ENCODE measurements at regions not wholly inside any gene's neighbourhood (a gene's known extent, or its start where the extent isn't known, plus 50 kb on each side); places are given as distances from the start of the nearest gene placed in this dataset.

- no peak for ATAC-seq
- H3K4me1 Mint-ChIP-seq (ENCODE audit: low read depth in 2 of 2): peaks cover 3 to 4% of the 10 kb centered on the region in 2 donors
- DNase-seq (ENCODE audit: low spot score): no peak
- no peaks in the 10 kb centered on the region for H3K9me3 Mint-ChIP-seq
- no peaks in the 10 kb centered on the region for H3K36me3 Mint-ChIP-seq
- H3K27me3 Mint-ChIP-seq: peaks cover 16 to 30% of the 10 kb centered on the region in 2 donors
- H3K27ac Mint-ChIP-seq: no peak overlapping the region
- no peak overlapping the region for H3K4me3 Mint-ChIP-seq
Measured at GRCh38 chr3:25338158-25338725, 89.8 kb upstream of the RARB start.

- Mint-ChIP-seq H3K27me3 (peaks cover 16 to 30% of the 10 kb centered on the region in 2 donors), H3K27ac (no peak overlapping the region), H3K4me3 (no peak overlapping the region), H3K36me3 (no peaks in the 10 kb centered on the region), H3K9me3 (no peaks in the 10 kb centered on the region), H3K4me1 (ENCODE audit: low read depth in 2 of 2) (peaks cover 3 to 4% of the 10 kb centered on the region in 2 donors)
- ATAC-seq (no peak), DNase-seq (ENCODE audit: low spot score) (no peak)
Measured at GRCh38 chr3:25339225-25339624, 88.8 kb upstream of the RARB start.

GRCh38 chr3:25344670-25345069 is 83.4 kb upstream of the RARB start:
- ATAC-seq: no peak

DNA sequence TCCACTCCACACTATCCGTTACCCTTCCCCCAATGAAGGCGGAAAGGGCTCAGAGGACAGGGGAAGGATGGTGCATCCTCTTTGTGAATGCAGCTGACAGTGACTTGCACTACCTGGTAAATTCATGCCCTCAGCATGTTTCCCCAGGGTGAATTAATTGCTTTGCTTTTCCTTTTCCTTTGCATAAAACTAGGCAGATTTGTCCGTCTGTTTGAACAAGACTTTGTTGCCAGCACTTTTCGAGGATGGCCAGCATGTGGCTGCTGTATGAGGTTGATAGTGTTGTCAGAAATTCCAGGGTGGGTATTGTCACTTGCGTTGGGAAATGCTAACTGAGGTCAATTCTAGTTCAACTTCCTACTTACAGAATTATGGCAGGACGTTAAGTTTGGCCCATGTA is 79.0 kb upstream of the RARB start:
- Mint-ChIP-seq H3K4me3 (no peak overlapping the region), H3K36me3 (no peaks in the 10 kb centered on the region), H3K27me3 (peaks cover 0 to 4% of the 10 kb centered on the region in 2 donors), H3K4me1 (ENCODE audit: low read depth in 2 of 2) (no peaks in the 10 kb centered on the region), H3K9me3 (no peaks in the 10 kb centered on the region), H3K27ac (no peak overlapping the region)
- no peak for ATAC-seq
- no peak for DNase-seq (ENCODE audit: low spot score)

More at GRCh38 chr3:25344670-25345069, 83.4 kb upstream of the RARB start:
- H3K27ac Mint-ChIP-seq: no peak overlapping the region
- no peak for DNase-seq (ENCODE audit: low spot score)
- no peaks in the 10 kb centered on the region for H3K36me3 Mint-ChIP-seq
- H3K4me1 Mint-ChIP-seq (ENCODE audit: low read depth in 2 of 2): peaks cover 3 to 4% of the 10 kb centered on the region in 2 donors
- peaks cover 10 to 12% of the 10 kb centered on the region in 2 donors for H3K27me3 Mint-ChIP-seq
- no peak overlapping the region for H3K4me3 Mint-ChIP-seq
- no peaks in the 10 kb centered on the region for H3K9me3 Mint-ChIP-seq

DNA sequence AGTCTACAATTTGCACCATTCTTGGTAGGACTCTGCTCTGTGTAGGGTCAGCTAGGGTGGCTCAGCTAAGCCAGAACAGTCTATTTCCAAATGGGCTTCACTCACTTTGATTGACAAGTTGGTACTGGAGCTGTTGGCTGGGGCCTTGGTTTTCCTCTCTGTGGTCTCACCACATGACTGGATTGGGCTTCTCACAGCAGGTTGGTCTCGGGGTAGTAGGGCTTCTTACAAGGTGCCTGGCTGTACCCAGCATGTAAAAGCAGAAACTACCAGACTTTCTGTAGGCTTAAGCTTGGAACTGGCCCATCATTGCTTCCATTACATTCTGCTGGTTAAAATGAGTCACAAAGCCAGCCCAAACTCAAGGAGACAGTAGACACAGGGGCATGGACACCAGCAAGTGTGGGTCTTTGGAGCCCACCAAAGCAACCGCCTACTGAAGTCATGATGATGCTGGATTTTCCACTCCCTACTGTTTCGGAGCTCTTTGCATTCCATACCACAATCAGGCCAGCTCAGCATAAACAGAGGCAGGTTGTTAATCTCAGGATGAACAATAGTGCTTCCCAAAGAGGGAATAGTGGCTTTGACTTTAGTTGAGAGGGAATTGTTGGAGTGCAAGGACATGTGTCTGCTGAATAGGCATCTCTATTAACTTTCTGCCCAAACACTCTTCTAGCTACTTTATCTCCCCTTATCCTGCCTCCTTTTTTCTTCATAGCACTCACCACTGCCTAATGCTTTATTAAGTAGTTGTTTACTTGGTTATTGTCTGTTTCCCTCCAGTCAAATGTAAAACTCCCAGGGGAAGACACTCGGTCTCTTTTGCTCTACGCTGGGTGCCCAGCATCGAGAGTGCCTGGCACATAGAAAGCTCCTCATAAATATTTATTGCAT is 78.0 kb upstream of the RARB start:
- ATAC-seq (peak in 1 of 2 donors; percentile 31), DNase-seq (ENCODE audit: low spot score) (no peak)
- H3K4me1 Mint-ChIP-seq (ENCODE audit: low read depth in 2 of 2): no peaks in the 10 kb centered on the region
- no peaks in the 10 kb centered on the region for H3K9me3 Mint-ChIP-seq
- no peaks in the 10 kb centered on the region for H3K36me3 Mint-ChIP-seq
- no peak overlapping the region for H3K4me3 Mint-ChIP-seq
- no peak overlapping the region for H3K27ac Mint-ChIP-seq
- peaks cover 0 to 10% of the 10 kb centered on the region in 2 donors for H3K27me3 Mint-ChIP-seq

DNA sequence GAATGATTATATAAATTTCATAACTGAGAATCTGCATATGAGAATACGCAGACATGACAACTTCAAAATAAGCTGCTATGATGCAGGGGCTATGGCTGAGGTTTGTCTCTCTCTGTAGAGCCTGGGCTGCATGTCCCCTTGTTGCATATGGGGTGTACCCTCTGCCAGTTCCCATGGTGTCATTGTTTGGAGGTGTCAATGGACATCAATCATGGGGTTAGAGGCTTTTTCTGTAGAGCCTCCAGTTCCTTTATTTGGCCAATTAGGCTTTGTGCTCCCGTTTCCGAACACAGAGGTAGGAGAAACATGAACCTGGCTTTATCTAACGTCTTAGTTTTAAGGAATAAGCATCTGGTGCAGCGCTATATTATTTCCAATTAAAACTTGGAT is 77.3 kb upstream of the RARB start:
- Mint-ChIP-seq H3K36me3 (no peaks in the 10 kb centered on the region), H3K4me3 (no peak overlapping the region), H3K27ac (no peak overlapping the region), H3K27me3 (peaks cover 0 to 11% of the 10 kb centered on the region in 2 donors), H3K4me1 (ENCODE audit: low read depth in 2 of 2) (no peaks in the 10 kb centered on the region), H3K9me3 (no peaks in the 10 kb centered on the region)
- ATAC-seq (no peak), DNase-seq (ENCODE audit: low spot score) (no peak)

GRCh38 chr3:25354071-25354470 is 74.0 kb upstream of the RARB start:
- Mint-ChIP-seq H3K4me3 (no peak overlapping the region), H3K27me3 (peaks cover under 1 to 8% of the 10 kb centered on the region in 2 donors), H3K4me1 (ENCODE audit: low read depth in 2 of 2) (no peaks in the 10 kb centered on the region), H3K27ac (no peak overlapping the region), H3K9me3 (peaks cover 5% of the 10 kb centered on the region), H3K36me3 (no peaks in the 10 kb centered on the region)
- DNase-seq (ENCODE audit: low spot score) (no peak), ATAC-seq (no peak)

DNA sequence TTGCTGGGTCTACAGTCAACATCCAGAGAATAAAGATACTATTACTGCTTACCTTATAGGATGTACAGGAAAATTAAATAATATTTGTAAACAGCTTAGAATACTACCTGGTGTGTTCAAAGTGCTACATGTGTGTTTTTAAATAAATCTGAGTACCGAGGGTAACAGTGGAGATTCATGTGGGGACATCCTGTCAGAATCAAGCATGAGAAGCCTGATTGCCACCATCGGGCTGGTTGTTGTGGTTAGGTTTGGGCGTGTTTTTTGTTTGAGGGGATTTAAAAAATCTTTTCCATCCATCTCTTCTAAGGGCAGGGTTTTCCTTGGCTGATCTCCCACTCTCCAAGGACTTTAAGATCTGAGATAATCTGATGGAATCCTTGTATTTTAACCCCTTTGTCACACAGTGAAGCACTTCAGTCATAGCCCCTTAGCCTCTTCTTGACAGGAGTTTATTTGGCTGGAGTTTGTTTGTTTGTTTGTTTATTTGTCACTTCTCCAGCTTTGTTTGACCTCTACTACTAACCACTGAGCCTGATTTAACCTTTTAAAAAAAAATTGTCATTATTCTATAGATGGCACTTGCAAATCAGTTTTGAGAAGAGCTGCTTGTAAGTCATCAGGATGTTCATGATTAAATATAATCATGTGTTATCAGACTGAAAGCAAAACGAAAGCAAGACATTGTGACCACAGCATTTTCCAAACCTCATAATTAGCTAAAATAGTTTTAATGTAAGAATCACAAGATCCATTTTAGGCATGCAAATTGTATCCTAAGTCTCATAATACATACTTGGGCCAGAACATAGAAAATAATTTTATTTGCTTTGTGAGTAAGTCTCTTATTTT is 72.8 kb upstream of the RARB start:
- Mint-ChIP-seq H3K27me3 (peaks cover 9 to 15% of the 10 kb centered on the region in 2 donors), H3K27ac (no peak overlapping the region), H3K36me3 (no peaks in the 10 kb centered on the region), H3K9me3 (peaks cover 13% of the 10 kb centered on the region), H3K4me1 (ENCODE audit: low read depth in 2 of 2) (no peaks in the 10 kb centered on the region), H3K4me3 (no peak overlapping the region)
- DNase-seq (ENCODE audit: low spot score) (no peak), ATAC-seq (no peak)

GRCh38 chr3:25355998-25356397 is 72.1 kb upstream of the RARB start:
- Mint-ChIP-seq H3K4me3 (no peak overlapping the region), H3K4me1 (ENCODE audit: low read depth in 2 of 2) (no peaks in the 10 kb centered on the region), H3K27ac (no peak overlapping the region), H3K9me3 (peaks cover 13% of the 10 kb centered on the region), H3K36me3 (no peaks in the 10 kb centered on the region), H3K27me3 (peaks cover 12 to 15% of the 10 kb centered on the region in 2 donors)
- no peak for ATAC-seq
- no peak for DNase-seq (ENCODE audit: low spot score)

DNA sequence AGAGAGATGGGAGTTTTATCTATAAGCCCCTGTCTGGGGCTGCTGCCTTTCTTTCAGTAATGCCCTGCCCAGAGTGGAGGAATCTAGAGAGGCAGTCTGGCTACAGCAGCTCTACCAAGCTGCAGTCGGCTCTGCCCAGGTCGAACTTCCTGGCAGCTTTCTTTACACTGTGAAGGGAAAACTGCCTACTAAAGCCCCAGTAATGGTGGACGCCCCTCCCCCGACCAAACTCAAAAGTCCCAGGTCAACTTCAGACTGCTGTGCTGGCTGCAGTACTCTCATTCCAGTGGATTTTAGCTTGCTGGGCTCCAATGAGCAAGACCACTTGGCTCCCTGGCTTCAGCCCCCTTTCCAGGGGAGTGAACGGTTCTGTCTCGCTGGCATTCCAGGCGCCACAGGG is 65.9 kb upstream of the RARB start:
- peaks cover 20 to 31% of the 10 kb centered on the region in 2 donors for H3K27me3 Mint-ChIP-seq
- no peak for ATAC-seq
- H3K36me3 Mint-ChIP-seq: no peaks in the 10 kb centered on the region
- peaks cover 13% of the 10 kb centered on the region for H3K9me3 Mint-ChIP-seq
- DNase-seq (ENCODE audit: low spot score): no peak
- no peak overlapping the region for H3K27ac Mint-ChIP-seq
- H3K4me3 Mint-ChIP-seq: no peak overlapping the region
- H3K4me1 Mint-ChIP-seq (ENCODE audit: low read depth in 2 of 2): no peaks in the 10 kb centered on the region

- no peak for ATAC-seq
Measured at GRCh38 chr3:25365636-25366035, 62.4 kb upstream of the RARB start.

DNA sequence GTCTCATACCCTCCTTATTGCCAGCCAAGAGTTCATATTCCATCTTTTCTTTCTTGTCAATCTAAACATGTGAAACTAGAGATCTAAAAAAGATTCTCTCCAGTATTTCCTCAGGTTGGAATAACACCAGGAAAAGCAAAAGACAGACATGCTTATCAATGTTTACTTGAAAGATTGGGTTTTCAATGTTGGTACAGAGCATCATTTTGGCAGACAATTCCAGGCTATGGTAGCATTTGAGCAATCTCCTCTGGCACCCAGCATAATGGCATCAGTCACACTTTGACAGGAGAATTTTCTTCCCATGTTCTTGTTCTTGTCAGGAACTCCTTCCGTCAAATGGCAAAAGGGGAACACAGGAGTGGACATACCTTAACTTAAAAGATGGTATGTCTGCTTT is 61.0 kb upstream of the RARB start:
- no peaks in the 10 kb centered on the region for H3K9me3 Mint-ChIP-seq
- no peak overlapping the region for H3K4me3 Mint-ChIP-seq
- peaks cover 10 to 19% of the 10 kb centered on the region in 2 donors for H3K27me3 Mint-ChIP-seq
- H3K4me1 Mint-ChIP-seq (ENCODE audit: low read depth in 2 of 2): no peaks in the 10 kb centered on the region
- DNase-seq (ENCODE audit: low spot score) (no peak), ATAC-seq (no peak)
- no peaks in the 10 kb centered on the region for H3K36me3 Mint-ChIP-seq
- H3K27ac Mint-ChIP-seq: no peak overlapping the region

More at GRCh38 chr3:25365636-25366035, 62.4 kb upstream of the RARB start:
- Mint-ChIP-seq H3K4me1 (ENCODE audit: low read depth in 2 of 2) (no peaks in the 10 kb centered on the region), H3K4me3 (no peak overlapping the region), H3K27ac (no peak overlapping the region), H3K36me3 (no peaks in the 10 kb centered on the region), H3K27me3 (peaks cover 15 to 21% of the 10 kb centered on the region in 2 donors), H3K9me3 (no peaks in the 10 kb centered on the region)
- DNase-seq (ENCODE audit: low spot score): no peak

- no peak for ATAC-seq
- no peak for DNase-seq (ENCODE audit: low spot score)
- no peaks in the 10 kb centered on the region for H3K36me3 Mint-ChIP-seq
- H3K9me3 Mint-ChIP-seq: peaks cover 4% of the 10 kb centered on the region
- no peak overlapping the region for H3K27ac Mint-ChIP-seq
- H3K4me3 Mint-ChIP-seq: no peak overlapping the region
- peaks cover 15 to 40% of the 10 kb centered on the region in 2 donors for H3K27me3 Mint-ChIP-seq
- no peaks in the 10 kb centered on the region for H3K4me1 Mint-ChIP-seq (ENCODE audit: low read depth in 2 of 2)
Measured at GRCh38 chr3:25372167-25372566, 55.9 kb upstream of the RARB start.

DNA sequence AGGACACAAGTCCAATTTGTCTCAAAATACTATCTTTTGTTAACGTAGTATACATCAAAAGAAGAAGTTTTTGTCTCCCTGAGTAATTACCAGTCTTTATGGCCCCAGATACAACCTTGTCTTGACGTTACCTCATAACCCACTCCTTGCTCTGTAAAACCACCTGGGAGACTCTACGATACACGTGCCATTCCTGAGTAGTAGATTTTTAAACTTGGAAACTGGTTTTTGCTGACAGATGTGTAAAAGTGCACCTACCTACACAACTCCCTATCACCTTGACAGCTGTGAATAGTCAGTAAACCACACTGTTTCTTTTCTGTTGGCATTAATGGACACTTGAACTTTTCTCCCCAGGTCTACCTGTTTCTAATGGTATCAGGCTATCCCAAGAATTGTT is 51.7 kb upstream of the RARB start:
- no peak overlapping the region for H3K27ac Mint-ChIP-seq
- no peaks in the 10 kb centered on the region for H3K36me3 Mint-ChIP-seq
- peaks cover 4% of the 10 kb centered on the region for H3K9me3 Mint-ChIP-seq
- DNase-seq (ENCODE audit: low spot score) (no peak), ATAC-seq (no peak)
- H3K4me3 Mint-ChIP-seq: no peak overlapping the region
- peaks cover 26 to 49% of the 10 kb centered on the region in 2 donors for H3K27me3 Mint-ChIP-seq
- H3K4me1 Mint-ChIP-seq (ENCODE audit: low read depth in 2 of 2): no peaks in the 10 kb centered on the region

All from natural killer cell treated with Interleukin-12 subunit alpha and Interleukin-12 subunit beta and Interleukin-15 and Interleukin-18, amount 100 ng/mL, for 72 hours (primary cell).